ENCODE measurements at regions not wholly inside any gene's neighbourhood (a gene's known extent, or its start where the extent isn't known, plus 50 kb on each side); places are given as distances from the start of the nearest gene placed in this dataset.

- TF ChIP-seq POLR2A (IDR thresholded peaks at IDR 0.05; ENCODE audit: low read depth) (no peak), CTCF (IDR thresholded peaks at IDR 0.05) (no peak)
These were observed 272.5 kb downstream of the SIPA1L2 start for GRCh38 chr1:232357416-232357815.

All from esophagus muscularis mucosa (tissue), 3 donors.